ENCODE measurements at regions not wholly inside any gene's neighbourhood (a gene's known extent, or its start where the extent isn't known, plus 50 kb on each side); places are given as distances from the start of the nearest gene placed in this dataset.

DNA sequence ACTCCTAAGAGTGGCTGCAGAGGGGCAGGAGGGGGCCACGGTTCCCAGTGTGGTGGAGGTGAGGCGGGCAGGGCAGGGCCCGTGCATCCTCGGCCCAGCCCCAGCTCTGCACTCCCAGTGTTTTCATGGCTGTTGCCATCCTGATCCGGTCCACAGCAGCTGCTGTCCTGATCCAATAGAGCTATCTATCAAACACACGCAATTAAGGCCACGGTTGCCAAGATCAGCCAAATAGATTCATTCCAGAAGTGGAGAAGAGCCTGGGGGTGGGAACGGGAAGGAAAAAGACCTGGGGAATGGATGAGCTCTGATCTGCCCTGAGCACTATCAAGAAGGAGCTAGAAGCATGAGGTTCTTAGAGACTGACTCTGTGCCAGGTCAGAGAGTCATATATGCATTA is 160.9 kb upstream of the SYT13 start:
- DNase-seq (ENCODE audit: low read depth, low spot score), result no peak
- no peak overlapping the region for H3K27ac Mint-ChIP-seq (ENCODE audit: unreplicated experiment)
- H3K36me3 Mint-ChIP-seq (ENCODE audit: low read depth), result no peaks in the 10 kb centered on the region
- peaks cover 10% of the 10 kb centered on the region for H3K27me3 Mint-ChIP-seq (ENCODE audit: low read depth)
- H3K9me3 Mint-ChIP-seq, result no peaks in the 10 kb centered on the region
- H3K4me3 Mint-ChIP-seq, result no peak overlapping the region
- TF ChIP-seq CTCF (conservative IDR thresholded peaks at IDR 0.05), result no peak
- H3K4me1 Mint-ChIP-seq, result no peaks in the 10 kb centered on the region

GRCh38 chr11:45446434-45446833 is 160.3 kb upstream of the SYT13 start:
- TF ChIP-seq CTCF (conservative IDR thresholded peaks at IDR 0.05), result no peak
- DNase-seq (ENCODE audit: low read depth, low spot score), result no peak
- no peak overlapping the region for H3K27ac Mint-ChIP-seq (ENCODE audit: unreplicated experiment)
- H3K27me3 Mint-ChIP-seq (ENCODE audit: low read depth), result peaks cover 12% of the 10 kb centered on the region
- no peak overlapping the region for H3K4me3 Mint-ChIP-seq
- no peaks in the 10 kb centered on the region for H3K4me1 Mint-ChIP-seq
- no peaks in the 10 kb centered on the region for H3K9me3 Mint-ChIP-seq
- H3K36me3 Mint-ChIP-seq (ENCODE audit: low read depth), result no peaks in the 10 kb centered on the region

- no peak for DNase-seq (ENCODE audit: low read depth, low spot score)
- Mint-ChIP-seq H3K27ac (ENCODE audit: unreplicated experiment) (no peak overlapping the region), H3K4me3 (no peak overlapping the region), H3K27me3 (ENCODE audit: low read depth) (peaks cover 22% of the 10 kb centered on the region), H3K4me1 (no peaks in the 10 kb centered on the region), H3K9me3 (no peaks in the 10 kb centered on the region), H3K36me3 (ENCODE audit: low read depth) (no peaks in the 10 kb centered on the region)
- TF ChIP-seq CTCF (conservative IDR thresholded peaks at IDR 0.05), result no peak
These were observed 158.7 kb upstream of the SYT13 start for GRCh38 chr11:45444796-45445195.

DNA sequence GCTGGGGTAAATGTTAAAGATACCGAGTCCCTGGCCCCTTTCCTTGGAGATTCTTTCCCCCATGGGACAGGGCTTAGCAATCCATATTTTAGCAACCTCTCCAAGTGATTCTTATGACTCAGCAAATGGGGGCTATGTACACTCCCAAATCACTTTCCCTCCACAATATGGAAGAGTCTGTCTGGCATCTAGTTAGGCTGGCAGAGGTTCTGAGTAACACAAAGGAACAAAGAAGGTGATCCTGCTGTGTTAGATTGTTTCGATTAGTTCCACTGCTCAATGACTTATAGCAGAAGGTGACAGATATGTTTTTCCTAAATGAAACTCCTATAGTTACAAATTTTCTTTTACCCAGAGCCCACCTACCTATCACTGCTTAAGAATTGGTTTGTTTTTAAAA is 154.0 kb upstream of the SYT13 start:
- TF ChIP-seq CTCF (conservative IDR thresholded peaks at IDR 0.05), result no peak
- Mint-ChIP-seq H3K36me3 (ENCODE audit: low read depth) (no peaks in the 10 kb centered on the region), H3K9me3 (peaks cover 3% of the 10 kb centered on the region), H3K4me1 (no peaks in the 10 kb centered on the region), H3K27ac (ENCODE audit: unreplicated experiment) (no peak overlapping the region), H3K4me3 (no peak overlapping the region), H3K27me3 (ENCODE audit: low read depth) (peaks cover 43% of the 10 kb centered on the region)
- DNase-seq (ENCODE audit: low read depth, low spot score), result no peak

DNA sequence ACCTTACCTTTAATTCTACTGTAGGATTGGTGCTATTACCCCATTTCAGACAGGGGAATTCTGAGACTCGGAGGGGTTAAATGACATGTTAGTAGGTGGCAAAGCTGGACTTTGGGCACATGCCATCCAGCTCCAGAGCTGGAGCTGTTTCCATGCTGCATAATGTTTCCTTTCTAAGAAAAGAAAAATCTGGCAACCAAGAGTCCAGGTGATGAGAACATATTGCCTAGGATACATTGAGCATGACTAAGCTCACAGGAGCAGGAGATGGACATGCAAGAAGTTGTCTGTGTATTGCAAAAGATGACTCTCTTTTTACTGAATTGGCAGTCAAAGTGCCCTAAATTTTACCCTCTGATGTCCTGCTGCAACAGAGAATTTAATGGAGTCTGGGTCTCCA is 150.8 kb upstream of the SYT13 start:
- no peak overlapping the region for H3K27ac Mint-ChIP-seq (ENCODE audit: unreplicated experiment)
- H3K27me3 Mint-ChIP-seq (ENCODE audit: low read depth), result peaks cover 46% of the 10 kb centered on the region
- H3K4me1 Mint-ChIP-seq, result no peaks in the 10 kb centered on the region
- H3K36me3 Mint-ChIP-seq (ENCODE audit: low read depth), result no peaks in the 10 kb centered on the region
- H3K9me3 Mint-ChIP-seq, result peaks cover 3% of the 10 kb centered on the region
- no peak for TF ChIP-seq CTCF (conservative IDR thresholded peaks at IDR 0.05)
- no peak overlapping the region for H3K4me3 Mint-ChIP-seq
- no peak for DNase-seq (ENCODE audit: low read depth, low spot score)

DNA sequence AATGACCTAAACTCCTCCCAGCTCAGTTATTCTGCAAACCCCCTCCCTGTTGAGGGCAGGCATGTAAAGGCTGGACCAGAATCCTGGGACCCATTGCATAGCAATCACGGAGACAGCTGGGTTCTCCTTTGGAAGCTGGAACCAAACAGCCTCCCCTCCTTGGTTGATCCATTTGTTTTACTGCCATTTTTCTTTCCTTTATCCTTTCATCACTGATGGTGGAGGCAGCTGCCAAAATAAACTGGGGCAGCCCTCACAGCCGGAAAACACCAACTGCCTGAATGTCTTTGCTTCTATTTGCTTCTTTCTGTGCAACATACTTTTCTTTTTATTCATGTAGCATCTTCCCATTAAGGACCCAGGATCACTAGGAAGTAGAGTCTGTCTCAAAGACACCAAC is 150.0 kb upstream of the SYT13 start:
- TF ChIP-seq CTCF (conservative IDR thresholded peaks at IDR 0.05), result no peak
- Mint-ChIP-seq H3K4me3 (no peak overlapping the region), H3K27ac (ENCODE audit: unreplicated experiment) (no peak overlapping the region), H3K27me3 (ENCODE audit: low read depth) (peaks cover 40% of the 10 kb centered on the region), H3K4me1 (no peaks in the 10 kb centered on the region), H3K36me3 (ENCODE audit: low read depth) (no peaks in the 10 kb centered on the region), H3K9me3 (peaks cover 3% of the 10 kb centered on the region)
- no peak for DNase-seq (ENCODE audit: low read depth, low spot score)
